SH-SY5Y (cell line): ENCODE measurements at regions not wholly inside any gene's neighbourhood (a gene's known extent, or its start where the extent isn't known, plus 50 kb on each side); places are given as distances from the start of the nearest gene placed in this dataset.

Experiments used
- GATA2 ChIP-seq: IDR thresholded peaks from 2 replicates; pipeline ENCODE4 v1.6.1; 2011; ENCODE audit warnings: mild to moderate bottlenecking, low read depth, low read length
- GATA3 ChIP-seq: IDR thresholded peaks from 2 replicates; pipeline ENCODE4 v1.6.1; 2011; ENCODE audit warnings: low read depth, mild to moderate bottlenecking, low read length, moderate library complexity

- TF ChIP-seq GATA2 (no peak), GATA3 (no peak)
These were observed 370.3 kb downstream of the BCL11B start for GRCh38 chr14:98901511-98902205.
